ENCODE measurements at regions not wholly inside any gene's neighbourhood (a gene's known extent, or its start where the extent isn't known, plus 50 kb on each side); places are given as distances from the start of the nearest gene placed in this dataset.

DNA sequence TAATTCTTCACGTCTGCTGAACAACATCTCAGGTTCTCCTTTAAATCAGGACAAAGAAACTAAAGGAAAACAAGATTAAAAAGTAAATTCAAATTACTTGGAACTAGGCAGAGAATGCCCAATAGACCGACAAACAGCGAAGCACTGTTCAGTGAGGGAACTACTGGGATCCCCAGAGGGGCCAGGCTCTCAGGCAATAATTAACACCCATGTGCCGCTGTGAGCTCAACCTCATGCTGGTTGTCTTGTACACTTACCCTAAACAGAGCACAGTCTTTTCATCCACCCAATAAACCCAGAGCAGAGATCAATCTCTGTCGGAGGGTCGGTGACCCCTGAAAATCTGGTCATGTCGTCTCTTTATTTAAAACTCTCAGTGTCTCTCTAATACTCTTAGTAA, 229.9 kb upstream of the CRIM1 start:
- H3K27ac ChIP-seq (ENCODE audit: low read depth in 1 of 2, low read length in 2 of 2) = no peak overlapping the region
- H3K9ac ChIP-seq (ENCODE audit: low read depth in 1 of 2, low read length in 2 of 2) = no peak overlapping the region
- no peaks in the 10 kb centered on the region for H3K27me3 ChIP-seq (ENCODE audit: control insufficient read depth in 4 of 4, insufficient read depth in 4 of 4, low read length in 3 of 4)
- TF ChIP-seq, protein P1, sequence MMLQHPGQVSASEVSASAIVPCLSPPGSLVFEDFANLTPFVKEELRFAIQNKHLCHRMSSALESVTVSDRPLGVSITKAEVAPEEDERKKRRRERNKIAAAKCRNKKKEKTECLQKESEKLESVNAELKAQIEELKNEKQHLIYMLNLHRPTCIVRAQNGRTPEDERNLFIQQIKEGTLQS (IDR thresholded peaks at IDR 0.05) = no peak
- TF ChIP-seq NR2F2 (IDR thresholded peaks at IDR 0.05) (no peak), GABPA (IDR thresholded peaks at IDR 0.05 in 1 of 2, conservative IDR thresholded peaks at IDR 0.05 in 1 of 2) (no peak), YY1 (IDR thresholded peaks at IDR 0.05) (no peak), TAF1 (conservative IDR thresholded peaks at IDR 0.05) (no peak), FOXA2 (IDR thresholded peaks at IDR 0.05) (no peak), RAD21 (IDR thresholded peaks at IDR 0.05) (no peak), HNF4G (IDR thresholded peaks at IDR 0.05) (no peak), HNF4A (conservative IDR thresholded peaks at IDR 0.05) (no peak), SP1 (IDR thresholded peaks at IDR 0.05) (no peak), EGR1 (IDR thresholded peaks at IDR 0.05; ENCODE audit: low read depth in 2 of 2) (no peak), RXRA (IDR thresholded peaks at IDR 0.05) (no peak), FOXA1 (IDR thresholded peaks at IDR 0.05) (no peak)
- TF ChIP-seq, protein P2, sequence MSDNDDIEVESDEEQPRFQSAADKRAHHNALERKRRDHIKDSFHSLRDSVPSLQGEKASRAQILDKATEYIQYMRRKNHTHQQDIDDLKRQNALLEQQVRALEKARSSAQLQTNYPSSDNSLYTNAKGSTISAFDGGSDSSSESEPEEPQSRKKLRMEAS (IDR thresholded peaks at IDR 0.05) = no peak
- TF ChIP-seq, protein P3, sequence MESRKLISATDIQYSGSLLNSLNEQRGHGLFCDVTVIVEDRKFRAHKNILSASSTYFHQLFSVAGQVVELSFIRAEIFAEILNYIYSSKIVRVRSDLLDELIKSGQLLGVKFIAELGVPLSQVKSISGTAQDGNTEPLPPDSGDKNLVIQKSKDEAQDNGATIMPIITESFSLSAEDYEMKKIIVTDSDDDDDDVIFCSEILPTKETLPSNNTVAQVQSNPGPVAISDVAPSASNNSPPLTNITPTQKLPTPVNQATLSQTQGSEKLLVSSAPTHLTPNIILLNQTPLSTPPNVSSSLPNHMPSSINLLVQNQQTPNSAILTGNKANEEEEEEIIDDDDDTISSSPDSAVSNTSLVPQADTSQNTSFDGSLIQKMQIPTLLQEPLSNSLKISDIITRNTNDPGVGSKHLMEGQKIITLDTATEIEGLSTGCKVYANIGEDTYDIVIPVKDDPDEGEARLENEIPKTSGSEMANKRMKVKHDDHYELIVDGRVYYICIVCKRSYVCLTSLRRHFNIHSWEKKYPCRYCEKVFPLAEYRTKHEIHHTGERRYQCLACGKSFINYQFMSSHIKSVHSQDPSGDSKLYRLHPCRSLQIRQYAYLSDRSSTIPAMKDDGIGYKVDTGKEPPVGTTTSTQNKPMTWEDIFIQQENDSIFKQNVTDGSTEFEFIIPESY (IDR thresholded peaks at IDR 0.05) = no peak
- H3K36me3 ChIP-seq (ENCODE audit: control insufficient read depth in 4 of 4, insufficient read depth in 3 of 4, low read depth in 1 of 4, low read length in 3 of 4) = no peaks in the 10 kb centered on the region
- no peak overlapping the region for H3K4me3 ChIP-seq (ENCODE audit: low read depth in 1 of 3, low read length in 3 of 3)
- 70% methylated on average over 7 of the region's 7 CpGs for WGBS
- no peaks in the 10 kb centered on the region for H3K4me1 ChIP-seq (ENCODE audit: control insufficient read depth in 4 of 4, insufficient read depth in 4 of 4, low read length in 3 of 4)
- H3K9me3 ChIP-seq (ENCODE audit: control insufficient read depth in 4 of 4, low read length in 3 of 4) = no peaks in the 10 kb centered on the region
- no peak for DNase-seq (ENCODE audit: low spot score)

DNA sequence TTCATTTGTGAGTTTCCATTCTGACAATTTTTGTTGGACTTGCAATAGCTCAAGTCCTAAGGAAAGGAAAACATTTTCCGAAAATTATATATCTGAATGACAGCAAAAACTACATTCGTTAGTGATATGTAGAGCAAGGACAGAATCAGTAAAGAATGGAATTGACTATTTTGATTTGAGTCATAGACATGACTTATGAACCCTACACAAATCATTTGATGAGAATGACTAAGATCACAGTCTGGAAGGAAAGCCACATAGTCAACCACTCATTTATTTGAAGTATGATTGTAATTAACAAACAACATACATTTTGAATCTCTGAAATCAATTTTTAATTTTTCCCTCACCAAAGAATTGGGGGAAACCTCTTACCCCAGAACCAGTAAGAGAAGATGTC, 231.6 kb upstream of the CRIM1 start:
- WGBS = 66% methylated on average over 2 of the region's 2 CpGs
- TF ChIP-seq SP1 (IDR thresholded peaks at IDR 0.05) (no peak), EGR1 (IDR thresholded peaks at IDR 0.05; ENCODE audit: low read depth in 2 of 2) (no peak), HNF4A (conservative IDR thresholded peaks at IDR 0.05) (no peak), JUND (IDR thresholded peaks at IDR 0.05) (no peak), YY1 (IDR thresholded peaks at IDR 0.05) (no peak), RXRA (IDR thresholded peaks at IDR 0.05) (no peak)
- TF ChIP-seq, protein P3 (IDR thresholded peaks at IDR 0.05) = no peak
- TF ChIP-seq, protein P1 (IDR thresholded peaks at IDR 0.05) = no peak
- no peak for DNase-seq (ENCODE audit: low spot score)
- no peak overlapping the region for H3K4me3 ChIP-seq (ENCODE audit: low read depth in 1 of 3, low read length in 3 of 3)
- H3K36me3 ChIP-seq (ENCODE audit: control insufficient read depth in 4 of 4, insufficient read depth in 3 of 4, low read depth in 1 of 4, low read length in 3 of 4) = no peaks in the 10 kb centered on the region
- no peak overlapping the region for H3K27ac ChIP-seq (ENCODE audit: low read depth in 1 of 2, low read length in 2 of 2)
- no peak overlapping the region for H3K9ac ChIP-seq (ENCODE audit: low read depth in 1 of 2, low read length in 2 of 2)
- no peaks in the 10 kb centered on the region for H3K4me1 ChIP-seq (ENCODE audit: control insufficient read depth in 4 of 4, insufficient read depth in 4 of 4, low read length in 3 of 4)
- no peaks in the 10 kb centered on the region for H3K27me3 ChIP-seq (ENCODE audit: control insufficient read depth in 4 of 4, insufficient read depth in 4 of 4, low read length in 3 of 4)
- no peaks in the 10 kb centered on the region for H3K9me3 ChIP-seq (ENCODE audit: control insufficient read depth in 4 of 4, low read length in 3 of 4)
